Uterus (tissue), 2 donors: ENCODE measurements at regions not wholly inside any gene's neighbourhood (a gene's known extent, or its start where the extent isn't known, plus 50 kb on each side); places are given as distances from the start of the nearest gene placed in this dataset.

Experiments used
- CTCF ChIP-seq, 4 experiments: fragments of 200-600 bp in 2 of 4; fragments of 450-650 bp in 2 of 4; sonication (generic) in 2 of 4; IDR thresholded peaks; one replicate each; pipeline ENCODE4 v1.5.1; 2016 to 2019; ENCODE audit warnings: antibody characterized with exemption in 4 of 4, mild to moderate bottlenecking in 2 of 4, moderate library complexity in 1 of 4
- POLR2A ChIP-seq, 2 donors: fragments of 450-650 bp; IDR thresholded peaks; one replicate each; pipeline ENCODE4 v1.6.1; 2016; ENCODE audit warnings: antibody characterized with exemption in 2 of 2, mild to moderate bottlenecking in 1 of 2, moderate library complexity in 1 of 2

GRCh38 chr5:167539747-167540146 is 751.7 kb upstream of the WWC1 start:
- no peak for TF ChIP-seq CTCF (IDR thresholded peaks at IDR 0.05)
- no peak for TF ChIP-seq POLR2A (IDR thresholded peaks at IDR 0.05)
